SK-MEL-5 (cell line): ENCODE measurements at regions not wholly inside any gene's neighbourhood (a gene's known extent, or its start where the extent isn't known, plus 50 kb on each side); places are given as distances from the start of the nearest gene placed in this dataset.
"Not testable (repeated sequence)": the region's sequence is repeated elsewhere in the genome, so short reads cannot be mapped to it uniquely, and the experiment has no call there.

Experiments
- DNase-seq: peaks from one replicate; pipeline ENCODE4 v3.0.0-alpha.2; 2016; ENCODE audit warnings: low read depth, low spot score
- in situ Hi-C: cut with HindIII; loops from 2 replicates; pipeline ENCODE4 v1.10.0; 2016; ENCODE audit warnings: low sequenced_read_pairs, high pct_unique_total_duplicates, low pct_unique_long_range_greater_than_20kb

DNA sequence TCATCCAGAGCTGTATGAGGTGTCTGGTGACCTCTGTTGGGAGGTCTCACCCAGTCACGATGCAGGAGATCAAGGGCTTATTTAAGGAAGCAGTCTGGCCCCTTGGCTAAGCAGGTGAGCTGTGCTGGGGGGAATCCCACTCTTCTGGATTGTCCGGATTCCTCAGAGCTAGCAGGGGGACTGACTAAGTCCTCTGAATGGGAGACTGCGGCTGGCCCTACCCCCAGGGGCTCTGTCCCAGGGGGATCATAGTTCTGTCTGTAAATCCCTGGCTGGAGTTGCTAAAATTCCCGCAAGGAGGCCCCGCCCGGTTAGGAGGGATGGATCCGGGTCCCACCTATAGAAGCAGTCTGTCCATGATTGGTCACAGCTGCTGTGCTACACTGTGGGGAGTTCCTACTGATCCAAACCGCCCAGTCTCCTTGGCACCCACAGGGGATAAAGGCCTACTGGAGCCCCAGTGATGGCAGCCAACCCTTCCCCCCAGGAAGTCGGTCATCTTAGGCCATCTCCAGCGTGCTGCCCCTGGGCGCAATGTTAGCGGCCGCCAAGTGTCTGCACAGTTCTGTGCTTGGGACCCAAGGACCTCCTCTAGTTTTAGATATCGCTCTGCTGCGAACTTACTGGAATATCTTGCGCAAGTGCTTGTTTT, 118.2 kb upstream of the KLF8 start:
- in situ Hi-C loops, result no loop called here
- no peak for DNase-seq

DNA sequence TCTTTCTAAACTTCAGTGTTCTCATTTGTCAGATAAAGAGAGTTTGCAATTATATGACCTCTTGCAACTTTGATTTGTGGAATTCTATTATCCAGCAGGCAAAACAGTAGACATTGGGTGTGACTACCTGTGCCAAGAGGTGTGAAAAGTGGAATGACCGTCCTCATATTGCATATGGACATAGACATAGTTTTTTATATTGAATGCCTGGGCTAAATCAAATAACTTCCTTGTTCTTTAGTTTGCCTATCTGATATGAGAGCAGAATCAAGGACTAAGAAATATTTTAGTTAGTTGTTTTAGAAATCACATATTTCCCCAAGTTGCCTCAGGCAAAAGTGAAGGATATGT, 117.7 kb upstream of the KLF8 start:
- in situ Hi-C loops, result no loop called here
- no peak for DNase-seq

DNA sequence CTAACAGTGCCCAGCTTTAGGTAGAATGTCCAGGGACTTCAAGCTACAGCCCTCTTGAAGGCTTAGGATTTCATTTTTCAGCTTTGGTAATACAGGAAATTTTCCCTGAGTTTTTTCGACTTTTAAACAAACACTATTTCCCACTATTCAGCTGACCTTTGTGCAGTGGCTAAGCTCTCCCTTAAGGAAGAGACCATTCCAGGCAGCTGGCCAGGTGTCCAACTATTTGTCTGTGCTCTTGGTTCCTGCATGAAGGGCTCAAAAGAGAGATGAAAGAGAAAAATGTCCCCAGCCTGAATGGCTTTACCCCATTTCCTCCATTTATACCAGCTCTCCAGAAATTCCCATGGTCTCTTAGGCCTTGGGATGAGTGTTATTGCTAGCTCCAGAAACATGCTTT, 111.9 kb upstream of the KLF8 start:
- no peak for DNase-seq
- in situ Hi-C loops, result no loop called here

DNA sequence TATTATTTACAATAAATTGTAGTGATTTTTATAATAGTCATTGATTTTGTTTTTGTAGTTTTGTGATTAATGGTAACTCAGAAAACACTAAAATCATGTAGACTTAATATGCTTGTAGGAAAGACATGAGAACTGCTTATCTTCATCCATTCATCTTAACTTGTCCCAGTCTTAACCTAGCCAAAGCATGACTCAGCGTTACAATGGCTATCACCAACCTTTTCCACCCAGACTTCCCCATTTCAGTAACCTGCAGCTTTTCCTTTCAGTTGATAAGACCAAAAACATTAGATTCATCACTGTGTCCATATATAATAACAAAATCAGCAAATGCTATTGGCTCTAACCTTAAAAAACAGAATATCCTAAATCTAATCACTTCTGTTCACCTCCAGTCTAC, 106.2 kb upstream of the KLF8 start:
- no peak for DNase-seq
- in situ Hi-C loops, result no loop called here

DNA sequence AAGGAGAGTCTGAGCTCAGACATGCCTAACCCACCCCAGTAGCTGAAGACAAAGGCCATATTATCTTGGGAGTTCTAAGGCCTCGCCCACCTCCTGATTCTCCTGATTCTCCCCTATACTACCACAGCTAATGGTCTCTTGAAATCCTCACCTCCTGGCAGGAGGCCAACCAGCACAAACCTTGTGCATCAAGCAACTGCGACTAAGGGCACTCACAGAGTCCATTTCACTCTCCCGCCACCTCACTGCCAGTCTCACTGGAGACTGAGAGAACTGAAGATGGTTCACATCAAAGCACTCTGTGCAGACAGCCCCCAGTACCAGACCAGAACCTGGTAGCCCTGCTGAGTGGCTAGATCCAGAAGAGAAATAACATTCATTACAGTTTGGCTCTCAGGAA, 102.1 kb upstream of the KLF8 start:
- no peak for DNase-seq
- in situ Hi-C loops, result no loop called here

DNA sequence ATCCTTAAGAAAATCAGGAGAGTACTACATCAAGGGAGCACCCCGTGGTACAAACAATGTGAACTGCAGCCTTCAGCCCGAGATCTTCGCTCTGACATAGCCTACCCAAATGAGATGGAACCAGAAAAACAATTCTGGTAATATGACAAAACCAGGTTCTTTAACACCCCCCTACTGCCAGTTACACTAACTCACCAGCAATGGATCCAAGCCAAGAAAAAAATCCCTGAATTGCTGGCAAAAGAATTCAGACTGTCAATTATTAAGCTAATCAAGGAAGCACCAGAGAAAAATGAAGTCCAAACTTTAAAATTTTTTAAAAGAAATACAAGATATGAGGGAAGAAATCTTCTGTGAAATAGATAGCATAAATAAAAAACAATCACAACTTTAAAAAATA, 101.7 kb upstream of the KLF8 start:
- no peak for DNase-seq
- in situ Hi-C loops, result no loop called here

DNA sequence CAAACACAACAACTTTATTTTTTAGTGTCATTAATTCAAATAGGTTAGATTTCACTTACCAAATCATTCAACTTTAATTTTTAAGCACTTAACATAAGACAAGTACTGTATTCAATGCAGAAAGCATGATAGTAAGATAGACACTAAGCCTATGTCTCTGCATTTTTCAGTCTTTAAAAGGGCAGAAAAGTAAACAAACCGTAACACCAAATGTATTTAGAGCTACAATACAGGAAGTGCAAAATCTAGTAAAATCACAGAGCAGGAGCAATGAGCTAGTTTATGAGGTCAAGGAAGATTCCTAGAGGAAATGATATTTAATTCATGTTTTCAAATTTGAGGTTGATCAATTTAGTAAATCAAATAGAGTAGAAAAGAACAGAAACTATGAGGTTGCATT, 68.0 kb upstream of the KLF8 start:
- in situ Hi-C loops, DNase-seq: not testable (repeated sequence)
